Ishikawa (cell line): ENCODE measurements at regions not wholly inside any gene's neighbourhood (a gene's known extent, or its start where the extent isn't known, plus 50 kb on each side); places are given as distances from the start of the nearest gene placed in this dataset.

Source experiments
- EGR1 ChIP-seq: IDR thresholded peaks from 2 replicates; pipeline ENCODE4 v1.6.1; 2012
- EP300 ChIP-seq: IDR thresholded peaks from 2 replicates; pipeline ENCODE4 v1.6.1; 2012; ENCODE audit warnings: borderline replicate concordance
- FOXM1 ChIP-seq: IDR thresholded peaks from 2 replicates; pipeline ENCODE4 v1.6.1; 2012; ENCODE audit warnings: low read depth, borderline replicate concordance
- RAD21 ChIP-seq: IDR thresholded peaks from 2 replicates; pipeline ENCODE4 v1.6.1; 2012; ENCODE audit warnings: low read depth
- TCF12 ChIP-seq: IDR thresholded peaks from 2 replicates; pipeline ENCODE4 v1.6.1; 2012; ENCODE audit warnings: low read depth
- YY1 ChIP-seq: IDR thresholded peaks from 2 replicates; pipeline ENCODE4 v1.6.1; 2012; ENCODE audit warnings: low read depth
- ZBTB7A ChIP-seq: IDR thresholded peaks from 2 replicates; pipeline ENCODE4 v1.6.1; 2012; ENCODE audit warnings: low read depth
- TF ChIP-seq, protein P1 (sequence below): IDR thresholded peaks from 2 replicates; pipeline ENCODE4 v1.6.1; 2012

DNA sequence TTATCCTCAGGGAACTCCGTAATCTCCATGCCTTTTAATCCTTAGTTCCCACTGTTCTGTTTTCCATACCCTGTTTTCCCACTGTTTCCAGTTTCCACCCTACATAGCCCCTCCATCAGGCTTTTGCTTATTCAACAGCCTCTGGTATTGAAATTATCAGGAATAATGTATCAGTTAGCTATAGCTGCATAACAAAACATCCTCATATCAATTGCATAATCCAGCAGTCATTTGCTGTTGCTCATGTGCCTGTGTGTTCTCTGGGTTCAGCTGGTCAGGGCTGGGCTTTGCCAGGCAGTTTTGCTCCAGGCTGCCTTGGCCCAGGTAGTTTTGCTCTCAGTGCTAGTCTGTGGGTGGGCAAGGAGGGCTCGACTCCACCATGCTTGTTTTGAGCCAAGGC lies 94.3 kb upstream of the FOXA2 start:
- TF ChIP-seq FOXM1 (no peak), EP300 (no peak), EGR1 (no peak), TCF12 (no peak), YY1 (no peak), ZBTB7A (no peak), RAD21 (no peak)
- TF ChIP-seq, protein P1, sequence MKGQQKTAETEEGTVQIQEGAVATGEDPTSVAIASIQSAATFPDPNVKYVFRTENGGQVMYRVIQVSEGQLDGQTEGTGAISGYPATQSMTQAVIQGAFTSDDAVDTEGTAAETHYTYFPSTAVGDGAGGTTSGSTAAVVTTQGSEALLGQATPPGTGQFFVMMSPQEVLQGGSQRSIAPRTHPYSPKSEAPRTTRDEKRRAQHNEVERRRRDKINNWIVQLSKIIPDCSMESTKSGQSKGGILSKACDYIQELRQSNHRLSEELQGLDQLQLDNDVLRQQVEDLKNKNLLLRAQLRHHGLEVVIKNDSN, result no peak
